Keratinocyte (primary cell): ENCODE measurements at regions not wholly inside any gene's neighbourhood (a gene's known extent, or its start where the extent isn't known, plus 50 kb on each side); places are given as distances from the start of the nearest gene placed in this dataset.

Source experiments
- DNase-seq: peaks from one replicate; pipeline ENCODE4 v3.0.0-alpha.2; 2011; ENCODE audit warnings: low read depth, missing footprints, low spot score
- FAIRE-seq: peaks from 2 replicates; lab custom pipeline; 2011; peaks lifted over from hg19 to GRCh38; lab: Jason Lieb, UNC
- H2AFZ ChIP-seq: 2 replicates; pipeline ENCODE4 v1.6.0; 2012; ENCODE audit warnings: low read length, control low read depth, inconsistent platforms; ENCODE audit not compliant: control insufficient read depth
- H3K27ac ChIP-seq: 2 replicates; pipeline ENCODE4 v1.5.1; 2011; ENCODE audit warnings: low read length; ENCODE audit not compliant: control insufficient read depth, insufficient read depth
- H3K27me3 ChIP-seq: 3 replicates; pipeline ENCODE4 v1.6.0; 2011; ENCODE audit warnings: low read length; ENCODE audit not compliant: control insufficient read depth, insufficient read depth; ENCODE audit errors: extremely low read depth
- H3K36me3 ChIP-seq, 2 experiments: 2 replicates in 1 of 2; 3 replicates in 1 of 2; pipeline ENCODE4 v1.5.1; 2011; ENCODE audit warnings: low read length in 2 of 2, mild to moderate bottlenecking in 1 of 2; ENCODE audit not compliant: control insufficient read depth in 2 of 2, insufficient read depth in 2 of 2; ENCODE audit errors: extremely low read depth in 1 of 2
- H3K4me1 ChIP-seq: 3 replicates; pipeline ENCODE4 v1.5.1; 2011; ENCODE audit warnings: low read length; ENCODE audit not compliant: control insufficient read depth, insufficient read depth; ENCODE audit errors: extremely low read depth
- H3K4me2 ChIP-seq: 3 replicates; pipeline ENCODE4 v1.6.0; 2011; ENCODE audit warnings: low read depth, low read length; ENCODE audit not compliant: control insufficient read depth, insufficient read depth; ENCODE audit errors: extremely low read depth
- H3K4me3 ChIP-seq, 3 experiments: fragments of 200-600 bp in 1 of 3; sonication (generic) in 1 of 3; 2 replicates in 2 of 3; 3 replicates in 1 of 3; pipeline ENCODE4 v1.5.1; 2011 to 2016; ENCODE audit warnings: low read length in 3 of 3, mild to moderate bottlenecking in 3 of 3, control low read depth in 2 of 3, inconsistent platforms in 1 of 3, low read depth in 1 of 3, mixed read lengths in 1 of 3, mixed run types in 1 of 3, moderate library complexity in 1 of 3; ENCODE audit not compliant: control insufficient read depth in 2 of 3, insufficient read depth in 2 of 3; ENCODE audit errors: extremely low read depth in 1 of 3
- H3K79me2 ChIP-seq: 2 replicates; pipeline ENCODE4 v1.6.0; 2012; ENCODE audit warnings: low read length; ENCODE audit not compliant: control insufficient read depth, insufficient read depth
- H3K9ac ChIP-seq: 3 replicates; pipeline ENCODE4 v1.6.0; 2011; ENCODE audit warnings: low read length; ENCODE audit not compliant: control insufficient read depth, insufficient read depth; ENCODE audit errors: extremely low read depth
- H3K9me1 ChIP-seq: 3 replicates; pipeline ENCODE4 v1.6.0; 2011; ENCODE audit warnings: low read length; ENCODE audit not compliant: control insufficient read depth, insufficient read depth; ENCODE audit errors: extremely low read depth
- H3K9me3 ChIP-seq: 2 replicates; pipeline ENCODE4 v1.5.1; 2012; ENCODE audit warnings: low read depth, low read length; ENCODE audit not compliant: control insufficient read depth
- H4K20me1 ChIP-seq: 3 replicates; pipeline ENCODE4 v1.6.0; 2011; ENCODE audit warnings: low read length; ENCODE audit not compliant: control insufficient read depth, insufficient read depth; ENCODE audit errors: extremely low read depth
- CTCF ChIP-seq, 3 experiments: IDR thresholded peaks in 1 of 3; conservative IDR thresholded peaks in 1 of 3; optimal IDR thresholded peaks in 1 of 3; 2 replicates in 2 of 3; 3 replicates in 1 of 3; pipeline versions ENCODE3 to v1.5.1; 2011; ENCODE audit warnings: low read length in 3 of 3, mild to moderate bottlenecking in 3 of 3, moderate library complexity in 2 of 3, control low read depth in 1 of 3, inconsistent platforms in 1 of 3; ENCODE audit not compliant: insufficient read depth in 2 of 3; ENCODE audit errors: extremely low read depth in 1 of 3
- EZH2 ChIP-seq: IDR thresholded peaks from one replicate; pipeline ENCODE4 v1.6.1; 2012; ENCODE audit warnings: inconsistent platforms, mild to moderate bottlenecking, low read length, moderate library complexity
- dilution Hi-C: fragments of 300-500 bp; cut with MboI; formaldehyde crosslinking; loops from one replicate; pipeline ENCODE4 v1.7.0; 2020; ENCODE audit warnings: low sequenced_read_pairs; ENCODE audit not compliant: extremely low pct_ligation_motif_present

- Histone ChIP-seq H3K36me3 (no peaks in the 10 kb centered on the region), H3K4me2 (no peak overlapping the region), H3K79me2 (no peaks in the 10 kb centered on the region), H4K20me1 (no peaks in the 10 kb centered on the region), H2AFZ (no peak overlapping the region), H3K4me1 (no peaks in the 10 kb centered on the region), H3K9me3 (no peaks in the 10 kb centered on the region), H3K9me1 (no peaks in the 10 kb centered on the region), H3K27ac (no peak overlapping the region), H3K9ac (no peak overlapping the region), H3K4me3 (no peak overlapping the region), H3K27me3 (no peaks in the 10 kb centered on the region)
- no peak for DNase-seq
- FAIRE-seq = no peak
- no peak for TF ChIP-seq CTCF (optimal IDR thresholded peaks at IDR 0.05 in 1 of 3, IDR thresholded peaks at IDR 0.05 in 1 of 3, conservative IDR thresholded peaks at IDR 0.05 in 1 of 3; ENCODE audit: extremely low read depth in 1 of 3, insufficient read depth in 2 of 3, low read length in 3 of 3)
- dilution Hi-C loops = no loop called here
Observed at GRCh38 chr4:179328627-179329026, 1886.4 kb upstream of the AGA start.

DNA sequence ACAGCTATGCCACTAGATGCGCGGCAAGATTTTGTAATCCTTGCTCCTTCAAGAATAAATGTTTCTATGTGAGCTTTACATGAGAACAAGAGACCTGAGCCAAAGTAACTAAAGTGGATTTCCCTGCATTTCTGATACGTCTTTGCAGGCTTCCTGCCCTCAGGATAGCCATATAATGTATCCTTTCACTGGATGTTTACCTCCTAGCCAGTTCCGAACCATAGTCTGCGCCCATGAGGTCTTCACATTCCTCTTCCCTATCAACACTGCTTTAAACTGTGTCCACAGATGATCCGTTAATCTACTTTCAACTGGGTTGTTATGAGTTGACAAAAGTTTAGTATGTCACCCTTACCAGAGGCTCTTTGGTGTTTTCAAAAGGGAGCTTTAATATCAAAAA is 1889.1 kb upstream of the AGA start:
- H3K9me3 ChIP-seq = no peaks in the 10 kb centered on the region
- DNase-seq (no peak), FAIRE-seq (no peak)
- H3K9ac ChIP-seq = no peak overlapping the region
- H3K79me2 ChIP-seq = no peaks in the 10 kb centered on the region
- H3K4me1 ChIP-seq = no peaks in the 10 kb centered on the region
- H3K36me3 ChIP-seq = no peaks in the 10 kb centered on the region
- no peak for TF ChIP-seq EZH2
- TF ChIP-seq CTCF (optimal IDR thresholded peaks at IDR 0.05 in 1 of 3, IDR thresholded peaks at IDR 0.05 in 1 of 3, conservative IDR thresholded peaks at IDR 0.05 in 1 of 3; ENCODE audit: extremely low read depth in 1 of 3, insufficient read depth in 2 of 3, low read length in 3 of 3) = no peak
- H3K9me1 ChIP-seq = no peaks in the 10 kb centered on the region
- no peak overlapping the region for H3K27ac ChIP-seq
- H3K27me3 ChIP-seq = no peaks in the 10 kb centered on the region
- no peak overlapping the region for H2AFZ ChIP-seq
- H3K4me3 ChIP-seq = no peak overlapping the region
- no peak overlapping the region for H3K4me2 ChIP-seq
- H4K20me1 ChIP-seq = no peaks in the 10 kb centered on the region
- dilution Hi-C loops = no loop called here
